K562 (cell line): ENCODE measurements at regions not wholly inside any gene's neighbourhood (a gene's known extent, or its start where the extent isn't known, plus 50 kb on each side); places are given as distances from the start of the nearest gene placed in this dataset.
"Not testable (repeated sequence)": the region's sequence is repeated elsewhere in the genome, so short reads cannot be mapped to it uniquely, and the experiment has no call there.

Experiments used
- CTCF ChIP-seq, 3 experiments: IDR thresholded peaks in 2 of 3; conservative IDR thresholded peaks in 1 of 3; 2 replicates each; pipeline ENCODE4 v1.5.1; 2011 to 2012; ENCODE audit warnings: low read length in 3 of 3, mild to moderate bottlenecking in 3 of 3, control low read depth in 2 of 3, improper control_type of control experiment in 1 of 3, inconsistent platforms in 1 of 3, low read depth in 1 of 3, mixed read lengths in 1 of 3, moderate library complexity in 1 of 3; ENCODE audit not compliant: insufficient read depth in 2 of 3
- ETS1 ChIP-seq: conservative IDR thresholded peaks from 2 replicates; pipeline ENCODE4 v1.6.1; 2011; ENCODE audit warnings: low read depth, mild to moderate bottlenecking, low read length; ENCODE audit not compliant: control insufficient read depth
- EZH2 ChIP-seq: IDR thresholded peaks from 2 replicates; pipeline ENCODE4 v1.6.1; 2012; ENCODE audit warnings: low read depth, mild to moderate bottlenecking, inconsistent platforms, low read length, borderline replicate concordance
- FOS ChIP-seq: IDR thresholded peaks from 3 replicates; pipeline ENCODE4 v1.6.1; 2011; ENCODE audit not compliant: insufficient read length; ENCODE audit errors: extremely low read depth
- FOXM1 ChIP-seq, 2 experiments: fragments of 450-650 bp in 1 of 2; sonication (generic) in 1 of 2; formaldehyde crosslinking in 1 of 2; IDR thresholded peaks; 2 replicates each; pipeline versions ENCODE4 v1.6.1 to v1.9.0; 2017 to 2022; ENCODE audit warnings: low read depth in 2 of 2, mild to moderate bottlenecking in 2 of 2, missing genetic modification reagents in 1 of 2, moderate library complexity in 1 of 2
- GATAD2B ChIP-seq: fragments of 450-650 bp; IDR thresholded peaks from 2 replicates; pipeline ENCODE4 v1.6.1; 2017; ENCODE audit warnings: mild to moderate bottlenecking, borderline replicate concordance
- ILK ChIP-seq: fragments of 450-650 bp; IDR thresholded peaks from 2 replicates; pipeline ENCODE4 v1.6.1; 2016; ENCODE audit warnings: missing genetic modification characterization, low read depth, mild to moderate bottlenecking, missing compliant biosample characterization, moderate library complexity, borderline replicate concordance
- MGA ChIP-seq: fragments of 450-650 bp; IDR thresholded peaks from 2 replicates; pipeline ENCODE4 v1.6.1; 2016; ENCODE audit warnings: mild to moderate bottlenecking, moderate library complexity
- YY1 ChIP-seq, 3 experiments: IDR thresholded peaks; 2 replicates each; pipeline ENCODE4 v1.6.1; 2011; ENCODE audit warnings: low read length in 2 of 3, mild to moderate bottlenecking in 2 of 3, moderate library complexity in 2 of 3, borderline replicate concordance in 1 of 3, control low read depth in 1 of 3, low read depth in 1 of 3; ENCODE audit not compliant: insufficient read depth in 3 of 3, insufficient replicate concordance in 2 of 3, control insufficient read depth in 1 of 3, insufficient read length in 1 of 3; ENCODE audit errors: extremely low read depth in 1 of 3
- ZNF766 ChIP-seq: fragments of 200-800 bp; sonication (Bioruptor generic); conservative IDR thresholded peaks from 2 replicates; pipeline ENCODE4 v1.6.1; 2016; ENCODE audit warnings: missing genetic modification characterization, missing compliant biosample characterization
- ZSCAN29 ChIP-seq: fragments of 450-650 bp; IDR thresholded peaks from 2 replicates; pipeline ENCODE4 v1.6.1; 2017

GRCh38 chr1:224029286-224030025 is 84.5 kb upstream of the FBXO28 start:
- TF ChIP-seq CTCF (IDR thresholded peaks at IDR 0.05 in 2 of 3, conservative IDR thresholded peaks at IDR 0.05 in 1 of 3; ENCODE audit: insufficient read depth in 2 of 3, low read depth in 1 of 3, low read length in 3 of 3); YY1 (IDR thresholded peaks at IDR 0.05; ENCODE audit: borderline replicate concordance in 1 of 3, control insufficient read depth in 1 of 3, extremely low read depth in 1 of 3, insufficient read depth in 3 of 3, insufficient read length in 1 of 3, insufficient replicate concordance in 2 of 3, low read depth in 1 of 3, low read length in 2 of 3); ZNF766 (CRISPR knock-in tag); MGA; FOS; FOXM1 (IDR thresholded peaks at IDR 0.05; ENCODE audit: low read depth); FOXM1 (CRISPR knock-in tag; IDR thresholded peaks at IDR 0.05; ENCODE audit: low read depth); GATAD2B; ILK; EZH2; ZSCAN29; ETS1: not testable (repeated sequence)
